GM19043 (cell line): ENCODE measurements at regions not wholly inside any gene's neighbourhood (a gene's known extent, or its start where the extent isn't known, plus 50 kb on each side); places are given as distances from the start of the nearest gene placed in this dataset.
"Not testable (repeated sequence)": the region's sequence is repeated elsewhere in the genome, so short reads cannot be mapped to it uniquely, and the experiment has no call there.

Source experiments
- ATAC-seq: cut with Tn5 transposase; IDR thresholded peaks from one replicate; pipeline ENCODE4 v1.9.1; 2021; ENCODE audit warnings: low read depth; ENCODE audit not compliant: unreplicated experiment

DNA sequence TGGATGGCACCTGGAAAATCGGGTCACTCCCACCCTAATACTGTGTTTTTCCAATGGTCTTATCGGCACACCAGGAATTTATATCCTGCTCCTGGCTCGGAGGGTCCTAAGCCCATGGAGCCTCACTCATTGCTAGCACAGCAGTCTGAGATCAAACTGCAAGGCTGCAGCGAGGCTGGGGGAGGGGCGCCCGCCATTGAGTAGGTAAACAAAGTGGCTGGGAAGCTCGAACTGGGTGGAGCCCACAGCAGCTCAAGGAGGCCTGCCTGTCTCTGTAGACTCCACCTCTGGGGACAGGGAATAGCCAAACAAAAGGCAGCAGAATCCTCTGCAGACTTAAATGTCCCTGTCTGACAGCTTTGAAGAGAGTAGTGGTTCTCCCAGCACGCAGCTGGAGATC is 607.0 kb downstream of the LMO7 start:
- not testable (repeated sequence) for ATAC-seq

DNA sequence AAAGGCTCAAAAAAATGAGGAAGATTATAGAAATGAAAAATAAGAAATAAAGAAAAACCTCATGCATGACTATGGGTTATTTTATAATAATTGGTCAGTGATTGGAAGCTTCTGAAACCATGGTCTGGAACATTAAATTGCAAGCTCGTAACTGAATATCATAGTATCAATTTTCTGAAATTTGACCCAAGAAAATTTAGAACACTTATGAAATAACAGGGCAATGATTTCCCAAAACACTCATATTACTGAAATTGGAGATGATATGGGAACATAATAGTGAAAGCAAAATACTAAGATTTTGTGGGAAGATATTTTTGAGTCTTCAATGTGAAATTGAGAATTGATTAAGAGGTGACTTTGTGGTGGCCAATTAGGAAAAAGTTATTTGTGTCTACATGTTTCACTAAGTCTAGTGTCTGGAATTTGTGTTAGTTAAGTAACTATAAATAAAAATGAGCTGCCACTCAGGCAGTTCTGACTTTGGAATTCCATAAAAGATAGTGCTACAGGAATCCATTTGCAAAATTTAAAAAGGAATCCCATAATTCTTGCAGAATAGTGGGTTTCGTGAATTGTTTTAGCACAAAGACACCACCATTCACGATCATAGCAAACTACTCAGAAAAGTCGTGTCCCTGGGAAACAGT is 603.0 kb downstream of the LMO7 start:
- ATAC-seq = no peak

DNA sequence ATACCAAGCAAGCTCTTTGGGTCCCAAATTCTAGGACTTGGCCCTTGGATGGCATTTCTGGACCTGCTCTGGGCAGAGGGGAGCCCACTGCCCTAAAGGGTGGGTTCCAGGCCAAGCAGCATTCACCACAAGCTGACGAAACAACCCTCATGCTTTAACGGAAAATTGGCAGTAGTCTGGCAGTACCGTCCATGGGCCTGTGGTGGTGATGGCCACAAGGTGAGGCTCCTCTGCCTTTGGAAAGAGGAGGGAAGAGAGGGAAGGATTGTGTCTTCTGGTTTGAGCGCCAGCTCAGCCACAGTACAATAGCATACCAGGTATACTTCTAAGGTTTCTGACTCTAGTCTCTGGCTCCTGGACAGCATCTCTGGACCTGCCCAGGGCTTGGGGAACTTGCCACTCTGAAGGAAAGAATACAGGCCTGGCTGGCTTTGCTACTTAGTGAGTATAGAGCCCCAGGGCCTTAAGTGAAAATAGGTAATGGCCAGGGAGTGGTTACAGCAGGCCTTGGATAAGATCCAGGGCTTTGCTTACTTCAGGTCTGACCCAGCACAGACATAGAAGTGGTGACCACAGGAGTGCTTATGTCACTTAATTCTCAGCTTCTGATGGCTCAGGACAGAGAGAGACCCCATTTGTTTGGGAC is 595.5 kb downstream of the LMO7 start:
- no peak for ATAC-seq

DNA sequence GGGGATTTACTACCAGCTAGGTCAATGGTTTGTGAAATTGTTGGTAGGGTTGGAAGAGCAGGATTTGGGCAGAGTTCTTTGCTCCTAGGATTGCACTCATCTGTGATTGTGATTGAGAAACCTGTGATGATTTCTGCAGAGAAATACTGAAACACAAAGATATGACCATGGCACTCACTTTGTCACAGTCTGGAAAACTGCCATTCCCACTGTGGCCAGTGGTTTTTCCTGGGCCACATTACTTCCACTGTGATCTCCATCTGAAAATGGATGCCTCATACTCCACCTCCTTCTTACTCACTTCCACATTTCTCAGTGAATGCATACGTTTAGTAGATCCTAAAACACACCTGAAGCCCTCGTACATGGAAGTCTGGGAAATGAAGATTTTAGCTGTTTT is 593.2 kb downstream of the LMO7 start:
- ATAC-seq = no peak

DNA sequence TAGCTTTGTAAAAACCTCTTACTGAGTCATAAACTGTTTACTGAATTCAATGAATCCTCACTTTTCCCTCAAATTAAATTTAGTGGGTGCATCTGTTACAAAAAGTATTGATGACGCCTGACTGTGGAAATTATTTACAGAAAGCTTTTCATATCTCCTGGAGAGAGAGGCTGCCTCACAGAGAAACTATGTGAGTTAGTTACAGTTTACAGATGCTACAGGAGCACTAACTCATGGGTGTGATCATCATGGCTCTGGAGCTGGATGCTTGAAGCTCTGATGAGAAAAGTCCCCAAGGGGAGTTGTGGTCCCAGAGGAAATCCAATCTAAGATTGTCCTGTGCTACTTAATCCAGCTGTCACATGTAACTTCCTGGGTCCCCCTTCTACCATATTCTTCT is 590.8 kb downstream of the LMO7 start:
- ATAC-seq = no peak

DNA sequence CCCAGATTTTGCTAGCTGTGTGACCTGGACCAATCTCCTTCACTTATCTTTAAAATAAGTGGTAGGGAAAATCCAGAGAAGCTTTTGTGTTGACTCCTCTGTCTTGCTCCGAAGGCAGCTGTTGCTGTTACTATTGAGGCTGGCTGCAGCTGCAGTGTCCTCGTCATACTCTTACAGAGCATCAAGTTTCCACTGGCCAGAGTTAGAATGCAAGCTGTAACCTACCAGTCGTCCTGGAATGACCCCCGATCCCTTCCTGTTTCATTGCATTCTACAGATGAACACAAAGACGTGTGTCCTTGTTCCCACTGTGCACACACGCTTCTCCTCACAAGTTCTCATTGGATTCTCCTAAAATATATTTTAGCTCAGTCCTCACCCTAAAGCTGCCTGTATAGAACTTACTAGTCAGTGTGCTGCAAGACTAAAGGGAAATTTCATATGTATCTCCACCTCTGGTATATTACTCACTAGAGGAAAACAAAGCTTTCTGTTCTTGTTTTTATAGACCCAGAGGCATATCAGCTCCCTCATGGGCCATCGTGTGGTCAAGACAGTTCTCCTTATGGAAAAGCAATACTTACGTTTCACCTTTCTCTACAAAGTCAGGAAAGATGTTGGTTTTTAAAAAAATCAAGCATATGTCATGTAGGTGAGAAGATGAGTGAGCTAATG is 589.8 kb downstream of the LMO7 start:
- no peak for ATAC-seq

DNA sequence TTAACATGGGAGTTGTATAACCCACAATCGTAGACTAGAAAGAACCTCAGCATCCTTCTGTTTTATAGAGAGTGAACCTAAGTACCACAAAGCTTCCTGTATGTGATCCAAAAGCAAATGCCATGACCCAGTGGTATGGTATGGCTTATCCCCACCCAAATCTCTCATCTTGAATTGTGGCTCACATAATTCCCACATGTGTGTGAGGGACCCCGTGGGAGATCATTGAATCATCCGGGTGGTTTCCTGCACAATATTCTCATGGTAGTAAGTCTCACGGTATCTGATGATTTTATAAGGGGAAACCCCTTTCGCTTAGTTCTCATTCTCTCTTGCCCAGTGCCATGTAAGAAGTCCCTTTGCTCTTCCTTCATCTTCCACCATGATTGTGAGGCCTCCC is 587.9 kb downstream of the LMO7 start:
- ATAC-seq = no peak

DNA sequence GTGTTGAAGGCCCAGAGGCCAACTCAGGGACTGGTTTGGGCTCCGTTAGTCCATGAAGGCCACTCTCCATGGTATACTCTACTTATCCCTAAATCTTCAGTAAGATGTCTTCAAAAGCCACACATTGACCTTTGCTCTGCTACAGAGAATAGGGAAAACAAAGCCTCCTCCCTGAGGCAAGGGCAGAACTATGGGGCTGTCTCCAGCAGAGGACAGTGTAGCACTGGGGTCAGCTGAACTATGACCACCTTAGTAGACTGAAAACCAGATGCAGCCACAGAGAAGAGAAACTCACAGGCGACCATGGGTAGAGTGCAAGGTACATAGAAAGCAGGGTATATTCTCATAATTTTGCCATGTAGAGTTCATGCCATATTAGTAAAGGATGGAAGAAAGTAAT is 587.4 kb downstream of the LMO7 start:
- ATAC-seq = no peak

DNA sequence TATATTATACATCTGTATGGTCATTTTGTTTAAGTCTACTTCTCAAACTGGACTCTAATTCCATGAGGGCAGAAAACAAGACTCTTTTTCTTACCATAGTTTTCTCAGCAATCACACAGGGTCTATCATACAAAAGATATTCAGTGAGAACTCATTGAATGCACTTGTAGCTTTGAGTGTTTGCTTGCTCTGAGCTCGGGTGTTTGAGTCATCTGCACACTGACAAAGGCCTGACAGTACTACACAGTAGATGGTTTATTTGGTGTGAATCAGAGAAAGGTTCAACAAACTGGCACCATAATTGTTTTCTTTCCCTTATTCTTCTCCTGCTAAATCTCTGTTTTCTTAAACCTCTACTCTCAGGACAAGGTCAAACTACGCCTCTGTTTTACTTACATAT is 586.4 kb downstream of the LMO7 start:
- ATAC-seq = no peak

DNA sequence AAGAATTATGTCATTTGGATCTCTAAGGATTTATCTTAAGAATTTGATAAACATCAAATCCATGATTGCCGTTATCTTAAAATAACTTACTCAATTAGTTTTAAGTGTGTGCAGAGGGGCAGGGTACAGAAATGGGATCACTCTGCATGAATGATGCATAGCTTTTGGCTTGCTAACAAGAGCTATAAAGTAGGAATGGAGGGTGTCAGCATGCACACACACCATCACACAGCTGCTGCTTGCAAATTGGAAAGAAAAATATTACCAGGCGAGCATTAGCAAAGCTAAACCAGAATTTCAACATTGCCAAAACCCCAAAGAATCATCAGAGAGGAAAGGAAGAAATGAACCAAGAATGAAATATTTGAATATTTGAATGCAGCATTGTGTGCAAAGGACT is 580.6 kb downstream of the LMO7 start:
- no peak for ATAC-seq

DNA sequence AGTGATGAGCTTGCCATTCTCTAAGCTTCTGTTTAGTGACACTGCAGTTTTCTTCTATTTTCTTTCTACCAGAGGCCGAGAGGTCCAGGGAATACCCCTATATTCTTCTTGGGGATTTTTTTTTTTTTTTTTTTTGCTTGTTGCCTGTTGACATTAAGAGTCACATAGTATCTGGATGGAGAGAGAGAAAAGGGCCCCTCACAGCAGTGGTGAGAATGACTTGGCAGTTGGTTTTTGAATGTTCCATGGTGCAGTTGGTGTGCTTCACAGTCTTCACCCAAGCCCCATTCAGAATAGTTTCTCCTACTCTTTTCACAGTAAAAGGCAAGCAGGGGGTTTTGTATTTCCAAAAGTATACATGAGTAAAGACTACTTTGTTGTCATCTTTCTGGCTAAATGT is 577.9 kb downstream of the LMO7 start:
- no peak for ATAC-seq

DNA sequence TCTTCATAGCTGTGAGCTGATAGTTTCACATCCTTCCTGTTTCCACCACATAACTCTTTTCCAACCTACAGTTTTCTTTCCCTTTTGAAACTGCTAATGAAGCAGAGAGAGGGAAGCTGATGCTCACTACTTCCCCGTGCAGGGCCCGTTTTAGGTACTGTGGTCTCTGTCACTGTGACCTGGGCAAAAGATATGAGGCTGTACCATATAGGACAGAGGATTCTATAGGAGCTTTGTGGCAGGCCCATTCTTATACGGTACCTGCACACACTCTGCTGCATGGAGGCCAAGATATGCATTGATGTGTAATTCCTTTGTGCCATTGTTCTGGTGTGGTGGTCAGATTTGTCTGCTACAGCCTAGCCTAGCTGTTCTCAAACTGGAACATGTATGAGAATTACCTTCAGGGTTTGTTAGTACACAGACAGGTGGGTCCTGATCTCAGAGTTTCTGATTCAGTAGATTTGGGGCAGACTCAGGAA is 577.3 kb downstream of the LMO7 start:
- ATAC-seq = no peak

DNA sequence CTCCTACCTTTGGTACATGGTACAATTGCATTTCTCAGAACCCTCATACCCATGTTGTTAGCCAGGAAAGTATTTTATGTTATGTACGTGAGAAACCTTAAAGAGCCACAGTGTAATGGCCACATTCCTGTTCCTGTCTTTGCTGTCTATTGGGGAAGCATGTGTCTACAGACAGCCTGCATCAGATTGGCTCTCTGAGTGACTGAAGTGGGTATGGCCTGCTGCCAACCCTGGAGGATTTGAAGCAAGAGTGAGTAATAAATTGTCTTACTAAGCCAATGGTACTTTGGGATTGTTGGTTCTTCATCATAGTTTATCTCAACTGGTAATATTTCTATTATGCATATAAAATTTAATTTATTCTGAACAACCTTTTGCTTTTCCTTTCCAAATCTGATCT is 574.1 kb downstream of the LMO7 start:
- ATAC-seq = no peak

DNA sequence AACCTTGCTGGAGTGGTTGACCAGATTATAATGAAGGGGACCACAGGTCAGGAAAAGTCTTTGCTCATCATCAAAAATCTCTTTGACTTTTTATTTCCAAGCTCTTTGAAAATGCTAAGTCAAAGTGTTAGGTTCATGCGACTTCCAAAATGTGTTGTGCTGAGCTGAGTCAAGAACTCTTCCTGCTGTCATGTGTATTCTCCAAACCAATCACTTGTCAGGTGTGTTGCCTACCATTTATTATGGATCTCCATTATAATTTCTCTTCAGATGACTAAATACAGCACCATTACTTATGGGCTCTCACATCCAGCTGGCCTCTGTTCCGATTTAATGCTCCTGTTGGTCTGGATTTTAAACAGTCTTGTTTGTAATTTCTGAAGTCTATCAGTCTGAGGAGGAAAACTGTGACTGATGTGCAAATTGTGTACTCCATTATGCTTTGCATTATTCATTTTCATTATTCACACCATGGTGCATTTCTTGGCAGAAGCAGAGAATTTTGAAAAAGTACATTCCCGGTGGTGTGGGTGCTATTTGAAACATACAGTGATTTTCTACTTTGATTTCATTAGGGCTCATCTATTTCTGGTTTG is 562.5 kb downstream of the LMO7 start:
- no peak for ATAC-seq

DNA sequence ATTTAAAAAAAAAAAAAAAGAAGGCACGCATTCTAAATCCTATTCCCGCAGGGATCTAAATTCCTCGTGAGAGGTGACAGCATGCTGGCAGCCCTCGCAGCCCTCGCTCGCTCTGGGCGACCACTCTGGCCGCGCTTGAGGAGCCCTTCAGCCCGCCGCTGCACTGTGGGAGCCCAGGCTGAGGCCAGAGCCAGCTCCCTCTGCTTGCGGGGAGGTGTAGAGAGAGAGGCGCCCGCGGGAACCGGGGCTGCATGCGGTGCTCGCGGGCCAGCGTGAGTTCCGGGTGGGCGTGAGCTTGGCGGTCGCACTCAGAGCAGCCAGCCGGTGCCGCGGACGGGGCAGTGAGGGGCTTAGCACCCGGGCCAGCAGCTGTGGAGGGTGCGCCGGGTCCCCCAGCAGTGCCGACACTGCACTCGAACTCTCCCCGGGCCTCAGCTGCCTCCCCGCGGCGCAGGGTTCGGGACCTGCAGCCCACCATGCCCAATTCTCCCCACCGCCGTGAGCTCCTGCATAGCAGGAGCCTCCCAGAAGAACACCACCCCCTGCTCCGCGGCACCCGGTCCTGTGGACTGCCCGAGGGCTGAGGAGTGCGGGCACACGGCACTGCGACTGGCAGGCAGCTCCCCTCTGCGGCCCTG is 553.9 kb downstream of the LMO7 start:
- no peak for ATAC-seq

DNA sequence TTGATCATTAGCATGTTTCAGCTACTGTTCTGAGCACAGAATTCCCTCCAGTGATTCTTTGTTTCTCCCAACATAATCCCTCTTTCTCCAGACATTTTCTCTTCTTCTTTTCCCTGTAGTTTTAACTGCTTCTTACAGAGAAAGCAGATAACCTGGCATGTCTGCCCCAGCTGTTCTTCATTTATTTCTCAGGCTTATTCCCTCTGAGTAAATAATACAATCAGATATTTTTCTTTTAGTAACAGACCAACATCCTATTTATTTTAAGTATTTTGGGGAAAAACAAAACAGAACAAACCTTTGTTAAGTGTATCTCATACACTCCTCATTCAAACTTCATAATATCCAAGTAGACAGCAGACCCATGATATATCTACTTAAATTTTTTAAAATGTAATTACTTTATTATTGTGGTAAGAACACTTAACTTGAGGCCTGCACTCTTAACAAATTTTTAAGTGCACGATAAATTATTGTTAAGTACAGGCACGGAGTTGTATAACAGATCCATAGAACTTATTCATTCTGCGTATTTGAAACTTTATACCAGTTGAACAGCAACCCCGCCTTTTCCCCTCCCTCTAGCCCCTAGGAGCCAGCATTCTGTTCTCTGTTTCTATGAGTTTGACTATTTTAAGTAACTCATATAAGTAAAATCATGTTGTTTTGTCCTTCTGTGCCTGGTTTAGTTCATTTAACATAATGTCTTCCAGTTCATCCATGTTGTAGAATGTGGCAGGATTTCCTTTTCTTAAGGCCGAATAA is 540.0 kb downstream of the LMO7 start:
- no peak for ATAC-seq

DNA sequence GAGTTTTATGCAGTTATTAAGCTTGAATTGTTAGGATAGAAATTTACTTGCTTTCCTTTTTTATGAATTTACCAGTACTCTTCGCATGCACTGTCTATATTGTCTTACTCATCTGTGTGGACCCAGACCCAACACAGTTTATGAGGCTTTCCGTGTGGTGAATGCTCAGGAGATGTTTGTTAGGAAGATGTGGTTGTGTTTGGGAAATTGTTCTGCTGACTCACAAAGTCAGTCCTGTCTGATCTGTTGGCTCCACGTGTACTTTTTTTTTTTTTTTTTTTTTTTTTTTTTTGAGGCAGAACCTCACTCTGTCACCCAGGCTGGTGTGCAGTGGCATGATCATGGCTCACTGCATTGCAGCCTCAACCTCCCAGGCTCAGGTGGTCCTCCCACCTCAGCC is 532.5 kb downstream of the LMO7 start:
- no peak for ATAC-seq

DNA sequence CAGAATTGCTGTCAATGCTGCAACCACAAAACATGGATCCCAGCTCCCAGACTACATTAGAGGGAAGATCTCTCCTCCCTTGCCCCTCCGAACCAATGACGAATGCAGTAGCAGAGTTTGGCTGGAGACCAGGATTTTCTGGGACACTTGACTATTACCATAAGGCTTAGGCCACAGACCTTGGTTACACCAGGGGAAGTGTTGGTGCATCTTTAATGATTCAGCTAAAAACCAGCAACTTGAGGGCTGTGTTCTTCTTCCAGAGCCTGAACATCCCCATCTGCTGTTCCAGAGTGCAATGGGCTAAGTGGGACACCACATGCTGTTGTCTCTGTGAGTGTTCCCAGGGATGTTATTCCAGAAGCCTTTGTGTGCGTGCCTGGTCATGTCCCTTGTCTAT is 528.2 kb downstream of the LMO7 start:
- ATAC-seq = no peak

DNA sequence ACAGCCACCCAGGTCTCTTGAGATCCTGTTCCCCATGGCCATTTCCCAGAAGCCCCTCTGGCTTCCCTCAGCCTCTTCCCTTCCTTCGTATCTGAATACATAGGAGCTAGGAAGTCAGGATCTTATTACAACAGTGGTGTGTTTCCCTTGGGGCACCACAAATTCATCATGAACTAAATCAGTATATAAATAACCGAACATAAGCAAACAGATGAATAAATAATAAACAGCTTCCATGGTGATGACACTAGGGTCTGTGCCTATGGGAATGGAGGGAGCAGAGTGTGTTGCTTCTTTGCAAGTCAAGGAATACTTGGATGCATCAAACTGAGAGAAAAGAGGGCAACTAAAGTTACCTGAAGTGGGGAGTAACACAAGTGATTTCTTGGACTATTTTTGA is 527.6 kb downstream of the LMO7 start:
- ATAC-seq = no peak
